ENCODE measurements at regions not wholly inside any gene's neighbourhood (a gene's known extent, or its start where the extent isn't known, plus 50 kb on each side); places are given as distances from the start of the nearest gene placed in this dataset.

GRCh38 chr15:62822228-62822627 is 220.3 kb upstream of the TPM1 start:
- TF ChIP-seq, protein P1, sequence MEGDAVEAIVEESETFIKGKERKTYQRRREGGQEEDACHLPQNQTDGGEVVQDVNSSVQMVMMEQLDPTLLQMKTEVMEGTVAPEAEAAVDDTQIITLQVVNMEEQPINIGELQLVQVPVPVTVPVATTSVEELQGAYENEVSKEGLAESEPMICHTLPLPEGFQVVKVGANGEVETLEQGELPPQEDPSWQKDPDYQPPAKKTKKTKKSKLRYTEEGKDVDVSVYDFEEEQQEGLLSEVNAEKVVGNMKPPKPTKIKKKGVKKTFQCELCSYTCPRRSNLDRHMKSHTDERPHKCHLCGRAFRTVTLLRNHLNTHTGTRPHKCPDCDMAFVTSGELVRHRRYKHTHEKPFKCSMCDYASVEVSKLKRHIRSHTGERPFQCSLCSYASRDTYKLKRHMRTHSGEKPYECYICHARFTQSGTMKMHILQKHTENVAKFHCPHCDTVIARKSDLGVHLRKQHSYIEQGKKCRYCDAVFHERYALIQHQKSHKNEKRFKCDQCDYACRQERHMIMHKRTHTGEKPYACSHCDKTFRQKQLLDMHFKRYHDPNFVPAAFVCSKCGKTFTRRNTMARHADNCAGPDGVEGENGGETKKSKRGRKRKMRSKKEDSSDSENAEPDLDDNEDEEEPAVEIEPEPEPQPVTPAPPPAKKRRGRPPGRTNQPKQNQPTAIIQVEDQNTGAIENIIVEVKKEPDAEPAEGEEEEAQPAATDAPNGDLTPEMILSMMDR (IDR thresholded peaks at IDR 0.05) = no peak
- TF ChIP-seq EZH2 (IDR thresholded peaks at IDR 0.05; ENCODE audit: borderline replicate concordance, insufficient read depth, low read depth, low read length, poor library complexity, severe bottlenecking) = no peak

Measured in B cell (primary cell).